ENCODE measurements at regions not wholly inside any gene's neighbourhood (a gene's known extent, or its start where the extent isn't known, plus 50 kb on each side); places are given as distances from the start of the nearest gene placed in this dataset.

- TF ChIP-seq TARDBP (IDR thresholded peaks at IDR 0.05), result no peak
- TF ChIP-seq ARNT (IDR thresholded peaks at IDR 0.05), result no peak
- TF ChIP-seq NFRKB (IDR thresholded peaks at IDR 0.05), result no peak
- no peak for TF ChIP-seq SUZ12 (IDR thresholded peaks at IDR 0.05)
- TF ChIP-seq FOXM1 (IDR thresholded peaks at IDR 0.05; ENCODE audit: borderline replicate concordance), result no peak
- no peak for TF ChIP-seq LEF1 (IDR thresholded peaks at IDR 0.05; ENCODE audit: borderline replicate concordance)
- TF ChIP-seq BHLHE40 (IDR thresholded peaks at IDR 0.05; ENCODE audit: borderline replicate concordance), result no peak
- TF ChIP-seq FOXK2 (IDR thresholded peaks at IDR 0.05), result no peak
- no peak for TF ChIP-seq SP1 (IDR thresholded peaks at IDR 0.05)
- no peak for TF ChIP-seq ZNF384 (IDR thresholded peaks at IDR 0.05)
- TF ChIP-seq, protein P1, sequence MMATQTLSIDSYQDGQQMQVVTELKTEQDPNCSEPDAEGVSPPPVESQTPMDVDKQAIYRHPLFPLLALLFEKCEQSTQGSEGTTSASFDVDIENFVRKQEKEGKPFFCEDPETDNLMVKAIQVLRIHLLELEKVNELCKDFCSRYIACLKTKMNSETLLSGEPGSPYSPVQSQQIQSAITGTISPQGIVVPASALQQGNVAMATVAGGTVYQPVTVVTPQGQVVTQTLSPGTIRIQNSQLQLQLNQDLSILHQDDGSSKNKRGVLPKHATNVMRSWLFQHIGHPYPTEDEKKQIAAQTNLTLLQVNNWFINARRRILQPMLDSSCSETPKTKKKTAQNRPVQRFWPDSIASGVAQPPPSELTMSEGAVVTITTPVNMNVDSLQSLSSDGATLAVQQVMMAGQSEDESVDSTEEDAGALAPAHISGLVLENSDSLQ (IDR thresholded peaks at IDR 0.05), result no peak
- TF ChIP-seq ELF4 (IDR thresholded peaks at IDR 0.05), result no peak
- TF ChIP-seq FOXA1 (IDR thresholded peaks at IDR 0.05), result no peak
- TF ChIP-seq L3MBTL2 (conservative IDR thresholded peaks at IDR 0.05), result no peak
Measured at GRCh38 chr2:404581-404980, 116.7 kb upstream of the ALKAL2 start.

Data from HEK293T (cell line).